ENCODE measurements at regions not wholly inside any gene's neighbourhood (a gene's known extent, or its start where the extent isn't known, plus 50 kb on each side); places are given as distances from the start of the nearest gene placed in this dataset.

DNA sequence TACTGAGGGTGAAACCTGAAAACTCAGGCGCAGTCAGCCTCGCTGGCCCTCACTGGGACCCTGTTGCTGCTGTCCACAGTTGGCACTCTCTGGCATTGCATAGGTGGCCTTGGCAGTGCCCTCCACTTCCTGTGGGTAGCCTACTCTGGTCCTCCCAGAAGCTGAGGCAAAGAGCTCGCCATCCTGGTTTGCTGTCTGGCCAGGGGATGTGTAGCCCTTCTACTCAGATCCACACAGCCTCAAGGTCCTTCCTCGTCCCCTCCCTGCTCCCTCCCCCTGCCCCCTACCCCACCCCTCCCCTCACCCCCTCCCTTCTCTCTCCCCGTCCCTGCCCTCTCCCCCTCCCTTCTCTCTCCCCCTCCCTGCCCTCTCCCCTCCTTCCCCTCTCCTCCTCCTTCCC lies 176.0 kb downstream of the OLFM1 start:
- H3K4me3 ChIP-seq (ENCODE audit: low read depth, low read length) = no peak overlapping the region
- no peak for DNase-seq (ENCODE audit: low read depth)
- TF ChIP-seq, protein P1, sequence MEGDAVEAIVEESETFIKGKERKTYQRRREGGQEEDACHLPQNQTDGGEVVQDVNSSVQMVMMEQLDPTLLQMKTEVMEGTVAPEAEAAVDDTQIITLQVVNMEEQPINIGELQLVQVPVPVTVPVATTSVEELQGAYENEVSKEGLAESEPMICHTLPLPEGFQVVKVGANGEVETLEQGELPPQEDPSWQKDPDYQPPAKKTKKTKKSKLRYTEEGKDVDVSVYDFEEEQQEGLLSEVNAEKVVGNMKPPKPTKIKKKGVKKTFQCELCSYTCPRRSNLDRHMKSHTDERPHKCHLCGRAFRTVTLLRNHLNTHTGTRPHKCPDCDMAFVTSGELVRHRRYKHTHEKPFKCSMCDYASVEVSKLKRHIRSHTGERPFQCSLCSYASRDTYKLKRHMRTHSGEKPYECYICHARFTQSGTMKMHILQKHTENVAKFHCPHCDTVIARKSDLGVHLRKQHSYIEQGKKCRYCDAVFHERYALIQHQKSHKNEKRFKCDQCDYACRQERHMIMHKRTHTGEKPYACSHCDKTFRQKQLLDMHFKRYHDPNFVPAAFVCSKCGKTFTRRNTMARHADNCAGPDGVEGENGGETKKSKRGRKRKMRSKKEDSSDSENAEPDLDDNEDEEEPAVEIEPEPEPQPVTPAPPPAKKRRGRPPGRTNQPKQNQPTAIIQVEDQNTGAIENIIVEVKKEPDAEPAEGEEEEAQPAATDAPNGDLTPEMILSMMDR (IDR thresholded peaks at IDR 0.05; ENCODE audit: insufficient read depth, low read length) = no peak

- H3K4me3 ChIP-seq (ENCODE audit: low read depth, low read length) = no peak overlapping the region
- no peak for DNase-seq (ENCODE audit: low read depth)
- TF ChIP-seq, protein P1 (IDR thresholded peaks at IDR 0.05; ENCODE audit: insufficient read depth, low read length) = no peak
Observed at GRCh38 chr9:135265931-135266330, 178.5 kb downstream of the OLFM1 start.

- TF ChIP-seq, protein P1 (IDR thresholded peaks at IDR 0.05; ENCODE audit: insufficient read depth, low read length) = no peak
- no peak for DNase-seq (ENCODE audit: low read depth)
- H3K4me3 ChIP-seq (ENCODE audit: low read depth, low read length) = no peak overlapping the region
Observed at GRCh38 chr9:135267191-135267809, 179.8 kb downstream of the OLFM1 start.

DNA sequence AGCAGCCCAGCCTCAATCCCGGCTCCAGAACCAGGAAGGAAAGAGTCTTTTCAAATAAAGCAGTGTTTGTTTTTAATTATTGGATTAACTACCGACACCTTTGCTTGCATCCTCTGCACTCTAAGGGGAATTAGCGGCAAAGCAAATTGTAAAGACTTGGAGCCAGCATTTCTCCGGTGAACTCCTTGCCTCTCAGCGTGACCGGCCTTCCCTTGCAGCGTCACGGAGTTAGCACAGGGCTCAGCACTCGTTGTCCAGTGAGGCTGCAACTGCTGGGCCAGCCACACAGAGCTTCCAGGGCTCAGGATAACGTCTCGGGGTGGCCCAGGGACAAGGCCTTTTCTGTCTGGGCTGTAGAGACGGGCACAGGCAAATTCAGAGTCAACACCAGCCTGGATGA lies 180.6 kb downstream of the OLFM1 start:
- TF ChIP-seq, protein P1 (IDR thresholded peaks at IDR 0.05; ENCODE audit: insufficient read depth, low read length) = no peak
- DNase-seq (ENCODE audit: low read depth) = no peak
- no peak overlapping the region for H3K4me3 ChIP-seq (ENCODE audit: low read depth, low read length)

- DNase-seq (ENCODE audit: low read depth) = no peak
- no peak overlapping the region for H3K4me3 ChIP-seq (ENCODE audit: low read depth, low read length)
- TF ChIP-seq, protein P1 (IDR thresholded peaks at IDR 0.05; ENCODE audit: insufficient read depth, low read length) = no peak
Observed at GRCh38 chr9:135268981-135269380, 181.5 kb downstream of the OLFM1 start.

DNA sequence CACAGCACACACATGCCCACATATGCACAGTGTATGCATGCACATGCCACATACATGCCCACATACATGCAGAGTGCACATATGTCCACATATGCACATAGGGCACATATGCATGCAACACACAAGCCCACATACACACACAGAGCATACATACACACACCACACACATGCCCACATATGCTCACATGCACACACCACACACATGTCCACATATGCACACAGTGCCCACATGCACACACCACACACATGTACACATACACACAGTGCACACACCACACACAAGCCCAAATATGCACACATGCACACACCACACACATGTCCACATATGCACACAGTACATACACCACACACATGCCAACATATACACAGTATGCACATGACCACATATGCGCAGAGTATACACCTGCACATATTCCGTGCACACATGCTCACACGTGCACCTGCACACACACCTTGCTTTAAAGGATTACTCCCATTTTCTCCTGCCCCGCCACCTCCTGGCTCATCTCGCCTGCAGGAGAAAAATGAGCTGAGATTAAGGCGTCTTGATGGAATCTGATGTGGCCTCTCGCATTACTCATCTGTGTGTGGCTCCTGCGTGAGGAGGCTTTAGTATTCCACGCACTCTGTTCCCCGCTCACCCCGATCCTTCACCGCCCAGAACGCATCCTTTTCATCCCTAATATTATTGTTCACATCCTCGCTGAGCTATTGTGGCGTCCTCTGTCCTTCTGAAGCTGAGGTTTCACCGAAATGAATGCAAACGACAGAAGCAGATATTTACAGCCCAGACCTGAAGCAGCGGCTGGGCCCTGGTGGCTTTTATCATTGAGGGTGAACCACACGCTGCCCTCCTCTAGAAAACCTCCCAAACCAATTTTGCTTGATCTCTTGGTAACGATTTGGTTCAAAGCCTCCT lies 182.7 kb downstream of the OLFM1 start:
- H3K4me3 ChIP-seq (ENCODE audit: low read depth, low read length) = no peak overlapping the region
- TF ChIP-seq, protein P1 (IDR thresholded peaks at IDR 0.05; ENCODE audit: insufficient read depth, low read length) = no peak
- DNase-seq (ENCODE audit: low read depth) = no peak

Measured in fibroblast of the aortic adventitia (primary cell).